Suprapubic skin (tissue), 4 donors: ENCODE measurements at regions not wholly inside any gene's neighbourhood (a gene's known extent, or its start where the extent isn't known, plus 50 kb on each side); places are given as distances from the start of the nearest gene placed in this dataset.
A peak's percentile ranks its signal among the peaks of the same experiment; 100 is the strongest.

ENCODE experiments used
- DNase-seq, 2 donors: peaks; one replicate each; pipeline ENCODE4 v3.0.0-alpha.2; 2019; ENCODE audit warnings: low spot score in 2 of 2
- H3K27ac ChIP-seq: fragments of 200-600 bp; sonication (generic); one replicate; pipeline ENCODE4 v1.5.1; 2019
- H3K27me3 ChIP-seq: fragments of 200-600 bp; sonication (generic); one replicate; pipeline ENCODE4 v1.5.1; 2019
- H3K36me3 ChIP-seq: fragments of 200-600 bp; sonication (generic); one replicate; pipeline ENCODE4 v1.5.1; 2019
- H3K4me1 ChIP-seq: fragments of 200-600 bp; sonication (generic); one replicate; pipeline ENCODE4 v1.5.1; 2019
- H3K4me3 ChIP-seq: fragments of 200-600 bp; sonication (generic); one replicate; pipeline ENCODE4 v1.5.1; 2019; ENCODE audit warnings: mild to moderate bottlenecking
- H3K9me3 ChIP-seq: fragments of 200-600 bp; sonication (generic); one replicate; pipeline ENCODE4 v1.5.1; 2019
- CTCF ChIP-seq, 2 donors: fragments of 200-600 bp in 1 of 2; fragments of 450-650 bp in 1 of 2; sonication (generic) in 1 of 2; IDR thresholded peaks; one replicate each; pipeline ENCODE4 v1.5.1; 2016 to 2019; ENCODE audit warnings: antibody characterized with exemption in 2 of 2, mild to moderate bottlenecking in 1 of 2, moderate library complexity in 1 of 2
- EP300 ChIP-seq: sonication (generic); formaldehyde crosslinking; IDR thresholded peaks from one replicate; pipeline ENCODE4 v1.6.1; 2017; ENCODE audit warnings: antibody characterized with exemption
- POLR2A ChIP-seq, 2 donors: fragments of 450-650 bp; IDR thresholded peaks; one replicate each; pipeline ENCODE4 v1.6.1; 2017; ENCODE audit warnings: antibody characterized with exemption in 2 of 2, mild to moderate bottlenecking in 2 of 2, moderate library complexity in 2 of 2
- POLR2AphosphoS5 ChIP-seq, 3 donors: sonication (generic); formaldehyde crosslinking; IDR thresholded peaks; one replicate each; pipeline ENCODE4 v1.6.1; 2017; ENCODE audit warnings: antibody characterized with exemption in 3 of 3
- WGBS: methylation state at CpG from one replicate; pipeline ENCODE4 v1.1.5; 2018; 5-methylcytosine and 5-hydroxymethylcytosine counted together

GRCh38 chr10:113470372-113471240 is 82.2 kb upstream of the HABP2 start:
- WGBS, result 79% methylated on average over 5 of the region's 5 CpGs
- no peak for DNase-seq
- H3K27me3 ChIP-seq, result no peaks in the 10 kb centered on the region
- no peaks in the 10 kb centered on the region for H3K9me3 ChIP-seq
- no peak overlapping the region for H3K4me3 ChIP-seq
- no peak overlapping the region for H3K27ac ChIP-seq
- H3K36me3 ChIP-seq, result no peaks in the 10 kb centered on the region
- no peak for TF ChIP-seq POLR2A (IDR thresholded peaks at IDR 0.05)
- no peak for TF ChIP-seq POLR2AphosphoS5 (IDR thresholded peaks at IDR 0.05)
- TF ChIP-seq EP300, result no peak
- no peak for TF ChIP-seq CTCF (IDR thresholded peaks at IDR 0.05)
- peaks cover 16% of the 10 kb centered on the region for H3K4me1 ChIP-seq

- WGBS, result 94% methylated on average over 6 of the region's 6 CpGs
- peaks cover 18% of the 10 kb centered on the region for H3K4me1 ChIP-seq
- no peaks in the 10 kb centered on the region for H3K27me3 ChIP-seq
- H3K36me3 ChIP-seq, result no peaks in the 10 kb centered on the region
- DNase-seq, result no peak
- no peaks in the 10 kb centered on the region for H3K9me3 ChIP-seq
- no peak overlapping the region for H3K4me3 ChIP-seq
- H3K27ac ChIP-seq, result no peak overlapping the region
- TF ChIP-seq POLR2AphosphoS5 (IDR thresholded peaks at IDR 0.05) (no peak), CTCF (IDR thresholded peaks at IDR 0.05) (no peak), EP300 (no peak), POLR2A (IDR thresholded peaks at IDR 0.05) (no peak)
Measured at GRCh38 chr10:113471241-113471996, 81.4 kb upstream of the HABP2 start.

DNA sequence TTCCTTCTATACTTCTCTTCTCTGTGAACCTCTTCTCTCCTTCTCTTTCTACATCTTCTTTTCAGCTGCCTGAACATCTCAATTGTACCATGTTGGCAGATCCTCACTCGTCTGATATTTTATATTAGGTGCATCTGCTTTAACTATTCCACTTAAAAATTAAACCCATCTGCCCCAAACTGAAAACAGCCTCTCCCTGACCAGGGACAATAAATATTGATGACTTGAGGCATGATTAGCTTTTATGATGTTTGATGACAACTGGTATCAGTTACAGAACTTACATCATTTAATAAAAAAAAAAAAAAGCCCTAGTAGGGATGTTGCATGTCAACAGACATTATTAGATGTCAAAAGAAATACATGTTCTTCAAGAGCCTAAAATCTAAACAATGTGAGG is 79.8 kb upstream of the HABP2 start:
- Histone ChIP-seq H3K27ac (no peak overlapping the region), H3K36me3 (no peaks in the 10 kb centered on the region), H3K4me1 (peaks cover 18% of the 10 kb centered on the region), H3K9me3 (no peaks in the 10 kb centered on the region), H3K27me3 (no peaks in the 10 kb centered on the region), H3K4me3 (no peak overlapping the region)
- no peak for TF ChIP-seq POLR2A (IDR thresholded peaks at IDR 0.05)
- no peak for TF ChIP-seq EP300
- TF ChIP-seq POLR2AphosphoS5 (IDR thresholded peaks at IDR 0.05), result no peak
- TF ChIP-seq CTCF (IDR thresholded peaks at IDR 0.05), result no peak
- WGBS, result 63% methylated on average over 1 of the region's 1 CpG
- no peak for DNase-seq

DNA sequence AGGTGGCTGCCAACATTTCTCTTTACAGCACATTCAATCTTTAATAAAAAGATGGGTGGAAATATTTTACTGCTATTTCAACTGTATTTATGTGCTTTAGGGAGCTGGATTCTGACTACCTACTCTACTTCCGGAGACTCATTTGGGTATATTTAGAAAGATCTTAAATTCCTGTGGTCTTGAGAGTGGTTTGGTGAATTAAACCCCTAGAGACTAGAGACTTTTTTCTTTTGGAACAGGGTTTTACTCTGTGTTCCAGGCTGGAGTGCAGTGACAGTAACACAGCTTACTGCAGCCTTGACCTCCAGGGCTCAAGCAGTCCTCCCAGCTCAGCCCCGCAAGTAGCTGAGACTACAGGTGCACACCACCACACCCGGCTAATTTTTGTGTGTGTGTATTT is 79.0 kb upstream of the HABP2 start:
- H3K27me3 ChIP-seq, result no peaks in the 10 kb centered on the region
- no peaks in the 10 kb centered on the region for H3K36me3 ChIP-seq
- DNase-seq, result no peak
- 82% methylated on average over 3 of the region's 3 CpGs for WGBS
- H3K4me1 ChIP-seq, result peaks cover 18% of the 10 kb centered on the region
- H3K27ac ChIP-seq, result no peak overlapping the region
- H3K9me3 ChIP-seq, result peaks cover under 1% of the 10 kb centered on the region
- H3K4me3 ChIP-seq, result no peak overlapping the region
- TF ChIP-seq POLR2AphosphoS5 (IDR thresholded peaks at IDR 0.05), result no peak
- no peak for TF ChIP-seq EP300

DNA sequence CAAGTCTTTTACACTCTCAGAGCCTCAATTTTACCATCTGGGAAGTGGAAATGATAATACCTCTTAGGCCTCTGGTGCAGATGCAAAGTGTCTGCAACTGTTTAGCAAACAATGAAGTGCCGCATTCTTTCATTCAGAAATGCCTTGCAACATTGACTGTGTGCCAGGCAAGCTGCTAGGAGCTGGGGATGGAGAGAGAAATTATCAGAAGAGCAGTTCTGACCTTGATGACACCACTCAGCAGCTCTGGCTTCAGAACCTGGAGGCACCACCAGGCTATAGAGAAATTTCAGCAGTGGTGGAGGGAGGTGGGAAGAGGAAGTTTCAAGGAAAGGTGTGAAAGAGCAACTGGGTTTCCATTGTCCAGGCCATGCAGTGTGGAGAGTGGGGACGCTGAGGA is 78.1 kb upstream of the HABP2 start:
- WGBS, result 61% methylated on average over 2 of the region's 2 CpGs
- Histone ChIP-seq H3K9me3 (peaks cover 10% of the 10 kb centered on the region), H3K27ac (peak overlapping the region; percentile 30), H3K4me3 (no peak overlapping the region), H3K4me1 (peaks cover 18% of the 10 kb centered on the region), H3K36me3 (no peaks in the 10 kb centered on the region), H3K27me3 (no peaks in the 10 kb centered on the region)
- DNase-seq, result no peak
- TF ChIP-seq CTCF (IDR thresholded peaks at IDR 0.05) (no peak), POLR2A (IDR thresholded peaks at IDR 0.05) (no peak), EP300 (no peak), POLR2AphosphoS5 (IDR thresholded peaks at IDR 0.05) (no peak)
